NCI-H446 (cell line): ENCODE measurements at regions not wholly inside any gene's neighbourhood (a gene's known extent, or its start where the extent isn't known, plus 50 kb on each side); places are given as distances from the start of the nearest gene placed in this dataset.
"Not testable (repeated sequence)": the region's sequence is repeated elsewhere in the genome, so short reads cannot be mapped to it uniquely, and the experiment has no call there.

Experiments
- DNase-seq, 2 experiments: peaks; one replicate each; lab custom pipeline; 2025; lab: John Stamatoyannopoulos, UW

GRCh38 chr16:72729552-72729951 lies 318.4 kb downstream of the ZFHX3 start:
- DNase-seq = not testable (repeated sequence)

- no peak for DNase-seq
Observed at GRCh38 chr16:72728516-72728915, 319.4 kb downstream of the ZFHX3 start.

- DNase-seq = no peak
Observed at GRCh38 chr16:72727565-72727964, 320.4 kb downstream of the ZFHX3 start.

GRCh38 chr16:72725643-72726042 lies 322.3 kb downstream of the ZFHX3 start:
- no peak for DNase-seq

- DNase-seq = no peak
Observed at GRCh38 chr16:72723781-72724180, 324.1 kb downstream of the ZFHX3 start.

- DNase-seq = no peak
Observed at GRCh38 chr16:72722552-72722951, 325.4 kb downstream of the ZFHX3 start.

- DNase-seq = no peak
Observed at GRCh38 chr16:72721981-72722380, 325.9 kb downstream of the ZFHX3 start.

- DNase-seq = no peak
Observed at GRCh38 chr16:72715267-72715666, 332.7 kb downstream of the ZFHX3 start.

GRCh38 chr16:72711823-72712222 lies 336.1 kb downstream of the ZFHX3 start:
- no peak for DNase-seq

GRCh38 chr16:72705801-72706200 lies 342.1 kb downstream of the ZFHX3 start:
- no peak for DNase-seq

GRCh38 chr16:72704746-72705372 lies 343.1 kb downstream of the ZFHX3 start:
- no peak for DNase-seq

- no peak for DNase-seq
Observed at GRCh38 chr16:72689851-72690250, 358.1 kb downstream of the ZFHX3 start.

- DNase-seq = no peak
Observed at GRCh38 chr16:72680732-72681131, 367.2 kb downstream of the ZFHX3 start.

GRCh38 chr16:72679856-72680255 lies 368.1 kb downstream of the ZFHX3 start:
- DNase-seq = no peak

GRCh38 chr16:72677662-72678447 lies 370.1 kb downstream of the ZFHX3 start:
- DNase-seq = no peak

GRCh38 chr16:72673118-72673517 lies 374.8 kb downstream of the ZFHX3 start:
- no peak for DNase-seq

- DNase-seq = no peak
Observed at GRCh38 chr16:72666267-72666666, 381.7 kb downstream of the ZFHX3 start.

GRCh38 chr16:72665701-72666100 lies 382.2 kb downstream of the ZFHX3 start:
- no peak for DNase-seq

- DNase-seq = peak; percentile 87 to 95
Observed at GRCh38 chr16:72664509-72665408, 383.2 kb downstream of the ZFHX3 start.

GRCh38 chr16:72664056-72664508 lies 383.8 kb downstream of the ZFHX3 start:
- no peak for DNase-seq

- no peak for DNase-seq
Observed at GRCh38 chr16:72658888-72659717, 388.8 kb downstream of the ZFHX3 start.

- no peak for DNase-seq
Observed at GRCh38 chr16:72657791-72658190, 390.1 kb downstream of the ZFHX3 start.
